Endothelial cell of umbilical vein (primary cell): ENCODE measurements at regions not wholly inside any gene's neighbourhood (a gene's known extent, or its start where the extent isn't known, plus 50 kb on each side); places are given as distances from the start of the nearest gene placed in this dataset.

Source experiments
- BruUV-seq: library from RNA; stranded (reverse); fragments of 400-500 nt; replicated peaks from 2 replicates; lab custom pipeline; 2021; lab: Mats Ljungman, UMichigan
- CTCF ChIA-PET: fragments of 300-600, 350-600 bp; sonication (Branson Sonifier 250); formaldehyde crosslinking; loops from one replicate; lab custom pipeline; 2021; ENCODE audit warnings: antibody characterized with exemption, inconsistent platforms; lab: Charles Lee
- POLR2A ChIA-PET: fragments of 300-600, 350-600 bp; sonication (Branson Sonifier 250); formaldehyde crosslinking; loops from one replicate; lab custom pipeline; 2021; ENCODE audit warnings: antibody characterized with exemption, inconsistent platforms; lab: Charles Lee
- DNase-seq: peaks from one replicate; pipeline ENCODE4 v3.0.0-alpha.2; 2011; ENCODE audit warnings: low read depth, low spot score
- FAIRE-seq: peaks from 2 replicates; lab custom pipeline; 2011; peaks lifted over from hg19 to GRCh38; lab: Jason Lieb, UNC
- H2AFZ ChIP-seq: 2 replicates; pipeline ENCODE4 v1.6.0; 2012; ENCODE audit warnings: low read depth, low read length, control low read depth, inconsistent platforms
- H3K27ac ChIP-seq: 2 replicates; pipeline ENCODE4 v1.5.1; 2011; ENCODE audit warnings: low read depth, mild to moderate bottlenecking, control low read depth, low read length, moderate library complexity; ENCODE audit not compliant: insufficient read depth
- H3K27me3 ChIP-seq, 2 experiments: 2 replicates each; pipeline versions ENCODE4 v1.6.0 to v1.6.1; 2011; ENCODE audit warnings: low read length in 2 of 2, mixed read lengths in 1 of 2; ENCODE audit not compliant: control insufficient read depth in 2 of 2, insufficient read depth in 2 of 2
- H3K36me3 ChIP-seq, 2 experiments: 2 replicates in 1 of 2; 3 replicates in 1 of 2; pipeline ENCODE4 v1.5.1; 2011; ENCODE audit warnings: low read length in 2 of 2, mild to moderate bottlenecking in 1 of 2, moderate library complexity in 1 of 2; ENCODE audit not compliant: control insufficient read depth in 2 of 2, insufficient read depth in 2 of 2; ENCODE audit errors: extremely low read depth in 1 of 2
- H3K4me1 ChIP-seq: 3 replicates; pipeline ENCODE4 v1.5.1; 2011; ENCODE audit warnings: mild to moderate bottlenecking, low read length; ENCODE audit not compliant: control insufficient read depth, insufficient read depth; ENCODE audit errors: extremely low read depth
- H3K4me2 ChIP-seq: 2 replicates; pipeline ENCODE4 v1.6.1; 2011; ENCODE audit warnings: low read length, control low read depth, mixed read lengths; ENCODE audit not compliant: insufficient read depth
- H3K4me3 ChIP-seq, 3 experiments: fragments of 200-600 bp in 1 of 3; sonication (generic), shearing (Covaris generic) in 1 of 3; replicated peaks in 1 of 3; 2 replicates each; pipeline ENCODE4 v1.5.1; 2011 to 2016; ENCODE audit warnings: control low read depth in 3 of 3, low read length in 3 of 3, mild to moderate bottlenecking in 2 of 3, inconsistent platforms in 1 of 3, low read depth in 1 of 3, moderate library complexity in 1 of 3; ENCODE audit not compliant: insufficient read depth in 1 of 3
- H3K79me2 ChIP-seq: 2 replicates; pipeline ENCODE4 v1.6.0; 2012; ENCODE audit warnings: low read length, inconsistent platforms; ENCODE audit not compliant: control insufficient read depth, insufficient read depth
- H3K9ac ChIP-seq: replicated peaks from 2 replicates; pipeline ENCODE3; 2011; ENCODE audit warnings: low read length, control low read depth; ENCODE audit not compliant: insufficient read depth; ENCODE audit errors: extremely low read depth
- H3K9me1 ChIP-seq: replicated peaks from 3 replicates; pipeline ENCODE4 v1.6.0; 2011; ENCODE audit warnings: mild to moderate bottlenecking, low read length; ENCODE audit not compliant: control insufficient read depth, insufficient read depth; ENCODE audit errors: extremely low read depth
- H3K9me3 ChIP-seq: replicated peaks from 2 replicates; pipeline ENCODE4 v1.5.1; 2012; ENCODE audit warnings: low read length, inconsistent platforms; ENCODE audit not compliant: control insufficient read depth, insufficient read depth
- H4K20me1 ChIP-seq: replicated peaks from 2 replicates; pipeline ENCODE3; 2011; ENCODE audit warnings: mild to moderate bottlenecking, low read length; ENCODE audit not compliant: control insufficient read depth, insufficient read depth; ENCODE audit errors: extremely low read depth
- EZH2 ChIP-seq: IDR thresholded peaks from 2 replicates; pipeline ENCODE4 v1.6.1; 2012; ENCODE audit warnings: borderline replicate concordance, low read depth, mild to moderate bottlenecking, moderate library complexity, low read length, inconsistent platforms; ENCODE audit not compliant: severe bottlenecking
- FOS ChIP-seq: IDR thresholded peaks from 2 replicates; pipeline ENCODE4 v1.6.1; 2011; ENCODE audit warnings: mild to moderate bottlenecking, low read length, moderate library complexity, borderline replicate concordance; ENCODE audit not compliant: insufficient read depth
- GATA2 ChIP-seq: IDR thresholded peaks from 2 replicates; pipeline ENCODE4 v1.7.0; 2011; ENCODE audit warnings: low read depth, mild to moderate bottlenecking, moderate library complexity, mixed read lengths, low read length; ENCODE audit not compliant: insufficient read length, insufficient read depth
- JUN ChIP-seq: IDR thresholded peaks from 2 replicates; pipeline ENCODE4 v1.6.1; 2011; ENCODE audit warnings: borderline replicate concordance, low read depth; ENCODE audit not compliant: insufficient read length, insufficient read depth
- MYC ChIP-seq: IDR thresholded peaks from one replicate; pipeline ENCODE4 v1.6.1; 2011; ENCODE audit warnings: mild to moderate bottlenecking, low read depth, low read length
- POLR2A ChIP-seq: IDR thresholded peaks from 2 replicates; pipeline ENCODE4 v1.6.1; 2012; ENCODE audit warnings: low read depth, mild to moderate bottlenecking, control low read depth, low read length
- POLR2AphosphoS5 ChIP-seq: IDR thresholded peaks from 2 replicates; pipeline ENCODE4 v1.6.1; 2012; ENCODE audit warnings: low read depth, mild to moderate bottlenecking, control low read depth, low read length, moderate library complexity; ENCODE audit not compliant: insufficient read depth
- dilution Hi-C: fragments of 300-500 bp; cut with MboI; formaldehyde crosslinking; loops from one replicate; pipeline ENCODE4 v1.15.0; 2019; ENCODE audit warnings: low sequenced_read_pairs; ENCODE audit not compliant: extremely low pct_ligation_motif_present
- intact Hi-C: fragments of 100-400 bp; cut with micrococcal nuclease; formaldehyde crosslinking; loops from one replicate; pipeline ENCODE4 v1.10.0; 2022
- TF ChIP-seq, protein P1 (sequence below): IDR thresholded peaks from 2 replicates; pipeline ENCODE4 v1.6.1; 2011; ENCODE audit not compliant: insufficient read depth, insufficient read length
- TF ChIP-seq, protein P2 (sequence below), 2 donors: IDR thresholded peaks; 1 replicate in 1 of 2; 2 replicates in 1 of 2; pipeline ENCODE4 v1.5.1; 2011; ENCODE audit warnings: low read length in 2 of 2, mild to moderate bottlenecking in 2 of 2, moderate library complexity in 2 of 2, control low read depth in 1 of 2, inconsistent platforms in 1 of 2, low read depth in 1 of 2; ENCODE audit not compliant: insufficient read depth in 1 of 2; ENCODE audit errors: extremely low read depth in 1 of 2

DNA sequence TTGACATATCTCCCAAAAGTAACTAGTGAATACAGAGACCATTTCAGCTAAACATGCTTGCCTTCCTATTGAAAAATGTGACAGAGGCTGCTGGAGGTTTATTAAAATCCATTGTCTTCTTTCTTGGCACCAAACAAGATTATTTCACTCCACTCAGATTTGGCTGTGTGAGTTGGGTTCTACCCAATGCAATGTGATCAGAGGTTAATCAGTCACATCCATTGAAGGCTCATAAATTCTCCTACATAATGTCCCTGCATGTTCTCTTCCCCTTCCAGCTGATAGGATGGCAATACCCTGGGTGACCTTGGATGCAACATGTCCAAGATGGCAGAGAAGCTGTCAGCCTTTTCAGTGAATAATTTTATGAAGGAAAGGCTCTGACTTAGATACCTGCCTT is 54.5 kb downstream of the TKTL2 start:
- POLR2A ChIA-PET = no interaction called here

More for the DNA sequence above, 54.5 kb downstream of the TKTL2 start:
- no peaks in the 10 kb centered on the region for H3K27me3 ChIP-seq
- no peaks in the 10 kb centered on the region for H3K4me1 ChIP-seq
- H3K9me1 ChIP-seq = no peaks in the 10 kb centered on the region
- CTCF ChIA-PET = no interaction called here
- intact Hi-C loops = no loop called here
- no peaks in the 10 kb centered on the region for H4K20me1 ChIP-seq
- DNase-seq (no peak), FAIRE-seq (no peak)
- H3K9me3 ChIP-seq = no peaks in the 10 kb centered on the region
- BruUV-seq = no TSS peak
- no peak overlapping the region for H3K4me3 ChIP-seq
- H3K36me3 ChIP-seq = no peaks in the 10 kb centered on the region
- no peak overlapping the region for H3K9ac ChIP-seq
- no peak overlapping the region for H2AFZ ChIP-seq
- no peak overlapping the region for H3K27ac ChIP-seq
- no peak for TF ChIP-seq POLR2AphosphoS5
- no peak for TF ChIP-seq MYC
- TF ChIP-seq, protein P1, sequence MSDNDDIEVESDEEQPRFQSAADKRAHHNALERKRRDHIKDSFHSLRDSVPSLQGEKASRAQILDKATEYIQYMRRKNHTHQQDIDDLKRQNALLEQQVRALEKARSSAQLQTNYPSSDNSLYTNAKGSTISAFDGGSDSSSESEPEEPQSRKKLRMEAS = no peak
- no peak for TF ChIP-seq JUN
- no peak for TF ChIP-seq EZH2
- no peak for TF ChIP-seq POLR2A
- TF ChIP-seq FOS = no peak
- TF ChIP-seq GATA2 = no peak
- TF ChIP-seq, protein P2, sequence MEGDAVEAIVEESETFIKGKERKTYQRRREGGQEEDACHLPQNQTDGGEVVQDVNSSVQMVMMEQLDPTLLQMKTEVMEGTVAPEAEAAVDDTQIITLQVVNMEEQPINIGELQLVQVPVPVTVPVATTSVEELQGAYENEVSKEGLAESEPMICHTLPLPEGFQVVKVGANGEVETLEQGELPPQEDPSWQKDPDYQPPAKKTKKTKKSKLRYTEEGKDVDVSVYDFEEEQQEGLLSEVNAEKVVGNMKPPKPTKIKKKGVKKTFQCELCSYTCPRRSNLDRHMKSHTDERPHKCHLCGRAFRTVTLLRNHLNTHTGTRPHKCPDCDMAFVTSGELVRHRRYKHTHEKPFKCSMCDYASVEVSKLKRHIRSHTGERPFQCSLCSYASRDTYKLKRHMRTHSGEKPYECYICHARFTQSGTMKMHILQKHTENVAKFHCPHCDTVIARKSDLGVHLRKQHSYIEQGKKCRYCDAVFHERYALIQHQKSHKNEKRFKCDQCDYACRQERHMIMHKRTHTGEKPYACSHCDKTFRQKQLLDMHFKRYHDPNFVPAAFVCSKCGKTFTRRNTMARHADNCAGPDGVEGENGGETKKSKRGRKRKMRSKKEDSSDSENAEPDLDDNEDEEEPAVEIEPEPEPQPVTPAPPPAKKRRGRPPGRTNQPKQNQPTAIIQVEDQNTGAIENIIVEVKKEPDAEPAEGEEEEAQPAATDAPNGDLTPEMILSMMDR (IDR thresholded peaks at IDR 0.05; ENCODE audit: extremely low read depth in 1 of 2, insufficient read depth in 1 of 2, low read depth in 1 of 2, low read length in 2 of 2) = no peak
- no peak overlapping the region for H3K4me2 ChIP-seq
- no peaks in the 10 kb centered on the region for H3K79me2 ChIP-seq
- dilution Hi-C loops = no loop called here
